ENCODE measurements at regions not wholly inside any gene's neighbourhood (a gene's known extent, or its start where the extent isn't known, plus 50 kb on each side); places are given as distances from the start of the nearest gene placed in this dataset.

GRCh38 chrX:39802908-39803307 is 294.9 kb downstream of the BCOR start:
- H2BK120ac ChIP-seq (ENCODE audit: low read depth, low read length): no peak overlapping the region
- no peak overlapping the region for H4K91ac ChIP-seq (ENCODE audit: insufficient read depth, low read depth, low read length)
- no peaks in the 10 kb centered on the region for H3K36me3 ChIP-seq (ENCODE audit: control insufficient read depth, insufficient read depth, low read length)
- no peak overlapping the region for H2BK5ac ChIP-seq (ENCODE audit: low read depth, low read length, poor library complexity, severe bottlenecking)
- no peak overlapping the region for H4K5ac ChIP-seq (ENCODE audit: low read depth, low read length)
- no TSS peak for BruUV-seq (replicated peaks)
- no peak overlapping the region for H3K4me3 ChIP-seq (ENCODE audit: insufficient read depth, low read depth, low read length)
- no peak overlapping the region for H3K9ac ChIP-seq (ENCODE audit: low read depth, low read length)
- H4K20me1 ChIP-seq (ENCODE audit: insufficient read depth, low read length): no peaks in the 10 kb centered on the region
- H3K23ac ChIP-seq (ENCODE audit: low read depth, low read length): no peak overlapping the region
- WGBS, 2 experiments (ENCODE audit: extremely low coverage in 2 of 2, insufficient read length in 1 of 2): 53% methylated on average over 6 of the region's 10 CpGs; no CpG with 5 or more reads in 1 of the 2 experiments
- no peak overlapping the region for H2AK9ac ChIP-seq (replicated peaks; ENCODE audit: low read depth, low read length, poor library complexity)
- in situ Hi-C loops (cut with MboI; ENCODE audit: low sequenced_read_pairs): no loop called here
- ChIA-PET CTCF (no interaction called here), POLR2A (ENCODE audit: unreplicated experiment) (no interaction called here)
- no peaks in the 10 kb centered on the region for H3K9me1 ChIP-seq (ENCODE audit: insufficient read depth, low read length)
- H2AFZ ChIP-seq (replicated peaks; ENCODE audit: low read length, poor library complexity): no peak overlapping the region
- H3K56ac ChIP-seq (ENCODE audit: extremely low read depth, insufficient read depth, low read length): no peak overlapping the region
- no peaks in the 10 kb centered on the region for H3K4me1 ChIP-seq (ENCODE audit: control insufficient read depth, insufficient read depth, low read length)
- H2AK5ac ChIP-seq (ENCODE audit: low read depth, low read length): no peak overlapping the region
- H3K9me3 ChIP-seq (ENCODE audit: control insufficient read depth, insufficient read depth, low read length): no peaks in the 10 kb centered on the region; the same call in 1 of the 2 replicates
- H2BK15ac ChIP-seq (ENCODE audit: low read depth, low read length): no peak overlapping the region
- no peak overlapping the region for H3K18ac ChIP-seq (ENCODE audit: low read depth, low read length)
- H3K27ac ChIP-seq (ENCODE audit: insufficient read depth, low read length): no peak overlapping the region
- H3K14ac ChIP-seq (replicated peaks; ENCODE audit: low read depth, low read length): no peak overlapping the region
- H3K4me2 ChIP-seq (ENCODE audit: low read depth, low read length): no peak overlapping the region
- H2BK20ac ChIP-seq (ENCODE audit: low read depth, low read length): no peak overlapping the region
- intact Hi-C loops (cut with micrococcal nuclease): no loop called here
- H3K4ac ChIP-seq (ENCODE audit: low read depth, low read length): no peak overlapping the region
- no peak overlapping the region for H4K8ac ChIP-seq (ENCODE audit: low read depth in 2 of 2, low read length in 2 of 2)
- ATAC-seq (ENCODE audit: low read depth): no peak
- dilution Hi-C loops (cut with HindIII; ENCODE audit: low sequenced_read_pairs, unreplicated experiment): no loop called here
- no peak for TF ChIP-seq ELK1 (IDR thresholded peaks at IDR 0.05; ENCODE audit: borderline replicate concordance, low read depth, low read length)
- TF ChIP-seq CHD1 (IDR thresholded peaks at IDR 0.05; ENCODE audit: low read depth, low read length): no peak
- no peak for TF ChIP-seq POLR2A (IDR thresholded peaks at IDR 0.05; ENCODE audit: low read depth, low read length)
- TF ChIP-seq CEBPB (IDR thresholded peaks at IDR 0.05; ENCODE audit: low read depth, low read length): no peak
- TF ChIP-seq RFX5 (IDR thresholded peaks at IDR 0.05; ENCODE audit: low read depth, low read length): no peak
- no peak for DNase-seq
- H3K79me1 ChIP-seq (ENCODE audit: low read depth in 1 of 2, low read length in 2 of 2): no peaks in the 10 kb centered on the region
- H3K27me3 ChIP-seq (ENCODE audit: control insufficient read depth, insufficient read depth, low read length): peaks cover 8% of the 10 kb centered on the region

All from IMR-90 (cell line).